H1 (cell line): ENCODE measurements at regions not wholly inside any gene's neighbourhood (a gene's known extent, or its start where the extent isn't known, plus 50 kb on each side); places are given as distances from the start of the nearest gene placed in this dataset.

Experiments
- CTCF ChIA-PET: fragments of 300-600 bp; sonication (Branson Sonifier 250); formaldehyde crosslinking; loops from one replicate; lab custom pipeline; 2021; ENCODE audit not compliant: partially characterized antibody; lab: Charles Lee
- POLR2A ChIA-PET: fragments of 300-600 bp; sonication (Branson Sonifier 250); formaldehyde crosslinking; loops from one replicate; lab custom pipeline; 2021; ENCODE audit warnings: inconsistent platforms; ENCODE audit not compliant: partially characterized antibody; lab: Charles Lee
- DNase-seq, 2 experiments: peaks; one replicate each; pipeline versions ENCODE4 v3.0.0 to v3.0.0-alpha.2; 2010 to 2022; ENCODE audit warnings: low spot score in 2 of 2, low read depth in 1 of 2, mixed read lengths in 1 of 2
- FAIRE-seq: peaks from 2 replicates; lab custom pipeline; 2011; peaks lifted over from hg19 to GRCh38; lab: Jason Lieb, UNC
- H2AFZ ChIP-seq: 2 replicates; pipeline ENCODE4 v1.8.1; 2012; ENCODE audit warnings: low read length, inconsistent platforms
- H2AK5ac ChIP-seq: 2 replicates; pipeline ENCODE4 v1.6.1; 2013; ENCODE audit warnings: low read depth, low read length
- H2BK120ac ChIP-seq: replicated peaks from 2 replicates; pipeline ENCODE3; 2013; ENCODE audit warnings: low read depth, low read length, inconsistent platforms
- H2BK12ac ChIP-seq: 2 replicates; pipeline ENCODE4 v1.6.1; 2013; ENCODE audit warnings: low read depth, low read length
- H2BK15ac ChIP-seq: 2 replicates; pipeline ENCODE4 v1.6.1; 2013; ENCODE audit warnings: low read length
- H2BK20ac ChIP-seq: 2 replicates; pipeline ENCODE4 v1.6.1; 2013; ENCODE audit warnings: low read length
- H2BK5ac ChIP-seq: 2 replicates; pipeline ENCODE4 v1.6.1; 2013; ENCODE audit warnings: low read depth, low read length
- H3K14ac ChIP-seq: 2 replicates; pipeline ENCODE4 v1.6.1; 2013; ENCODE audit warnings: inconsistent platforms; ENCODE audit not compliant: insufficient read length
- H3K18ac ChIP-seq: 2 replicates; pipeline ENCODE4 v1.6.1; 2013; ENCODE audit warnings: low read length; ENCODE audit errors: extremely low read depth
- H3K23ac ChIP-seq: 2 replicates; pipeline ENCODE4 v1.6.1; 2013; ENCODE audit warnings: inconsistent platforms; ENCODE audit not compliant: insufficient read length
- H3K23me2 ChIP-seq: 2 replicates; pipeline ENCODE4 v1.6.1; 2013; ENCODE audit warnings: low read depth, low read length
- H3K27ac ChIP-seq: 2 replicates; pipeline ENCODE4 v1.6.1; 2011; ENCODE audit warnings: low read depth, low read length, inconsistent platforms
- H3K27me3 ChIP-seq, 4 experiments: replicated peaks in 1 of 4; 1 replicate in 1 of 4; 2 replicates in 3 of 4; pipeline versions ENCODE4 v1.6.1 to v1.8.1; 2011 to 2013; ENCODE audit warnings: low read length in 3 of 4, mild to moderate bottlenecking in 3 of 4, inconsistent platforms in 2 of 4, mixed read lengths in 2 of 4, moderate library complexity in 1 of 4; ENCODE audit not compliant: control insufficient read depth in 3 of 4, insufficient read depth in 3 of 4; ENCODE audit errors: extremely low read depth in 1 of 4
- H3K36me3 ChIP-seq, 4 experiments: 2 replicates each; pipeline versions ENCODE4 v1.6.1 to v1.8.1; 2011 to 2013; ENCODE audit warnings: mild to moderate bottlenecking in 4 of 4, low read length in 3 of 4, moderate library complexity in 2 of 4, control low read depth in 1 of 4, inconsistent platforms in 1 of 4; ENCODE audit not compliant: insufficient read depth in 4 of 4, control insufficient read depth in 2 of 4
- H3K4ac ChIP-seq: replicated peaks from 2 replicates; pipeline ENCODE3; 2013; ENCODE audit warnings: low read length, low read depth, mixed read lengths, inconsistent platforms; ENCODE audit not compliant: insufficient read length
- H3K4me1 ChIP-seq, 4 experiments: replicated peaks in 1 of 4; 1 replicate in 1 of 4; 2 replicates in 3 of 4; pipeline versions ENCODE4 v1.6.1 to v1.8.1; 2011 to 2013; ENCODE audit warnings: low read length in 3 of 4, inconsistent platforms in 2 of 4, mixed read lengths in 1 of 4; ENCODE audit not compliant: insufficient read depth in 4 of 4, control insufficient read depth in 3 of 4
- H3K4me2 ChIP-seq, 2 experiments: 2 replicates each; pipeline versions ENCODE4 v1.6.1 to v1.8.1; 2011 to 2013; ENCODE audit warnings: low read depth in 2 of 2, low read length in 2 of 2, control low read depth in 1 of 2, inconsistent platforms in 1 of 2, mild to moderate bottlenecking in 1 of 2; ENCODE audit not compliant: insufficient read depth in 1 of 2
- H3K4me3 ChIP-seq, 4 experiments: fragments of 200-600, 300-600 bp in 1 of 4; sonication (generic), shearing (Covaris generic), sonication (Bioruptor Twin) in 1 of 4; 2 replicates each; pipeline versions ENCODE4 v1.5.1 to v1.8.1; 2011 to 2016; ENCODE audit warnings: low read length in 4 of 4, low read depth in 3 of 4, control low read depth in 2 of 4, inconsistent platforms in 2 of 4, mild to moderate bottlenecking in 2 of 4, mixed read lengths in 1 of 4, moderate library complexity in 1 of 4; ENCODE audit not compliant: insufficient read depth in 2 of 4; ENCODE audit errors: extremely low read depth in 1 of 4
- H3K56ac ChIP-seq: replicated peaks from 2 replicates; pipeline ENCODE3; 2013; ENCODE audit warnings: low read depth, mild to moderate bottlenecking, mixed read lengths, low read length, inconsistent platforms; ENCODE audit not compliant: insufficient read length
- H3K79me1 ChIP-seq: 2 replicates; pipeline ENCODE4 v1.6.1; 2013; ENCODE audit warnings: low read depth, low read length, control low read depth
- H3K79me2 ChIP-seq, 2 experiments: 2 replicates each; pipeline versions ENCODE4 v1.6.1 to v1.8.1; 2012 to 2013; ENCODE audit warnings: low read length in 2 of 2, mild to moderate bottlenecking in 2 of 2, inconsistent platforms in 1 of 2; ENCODE audit not compliant: insufficient read depth in 2 of 2, control insufficient read depth in 1 of 2
- H3K9ac ChIP-seq, 4 experiments: replicated peaks in 1 of 4; 1 replicate in 1 of 4; 2 replicates in 3 of 4; pipeline versions ENCODE4 v1.6.1 to v1.8.1; 2011 to 2013; ENCODE audit warnings: low read depth in 3 of 4, low read length in 3 of 4, control low read depth in 2 of 4, mild to moderate bottlenecking in 2 of 4, moderate library complexity in 2 of 4, inconsistent platforms in 1 of 4; ENCODE audit errors: extremely low read depth in 1 of 4
- H3K9me3 ChIP-seq, 2 experiments: 2 replicates each; pipeline versions ENCODE4 v1.6.1 to v1.8.1; 2012 to 2013; ENCODE audit warnings: mild to moderate bottlenecking in 2 of 2, moderate library complexity in 2 of 2, control low read depth in 1 of 2, inconsistent platforms in 1 of 2, low read depth in 1 of 2, low read length in 1 of 2, mixed read lengths in 1 of 2; ENCODE audit not compliant: insufficient read depth in 2 of 2
- H4K20me1 ChIP-seq, 2 experiments: replicated peaks in 1 of 2; 2 replicates each; pipeline versions ENCODE3 to v1.8.1; 2011 to 2013; ENCODE audit warnings: inconsistent platforms in 2 of 2, low read length in 2 of 2, mild to moderate bottlenecking in 1 of 2; ENCODE audit not compliant: insufficient read depth in 2 of 2, control insufficient read depth in 1 of 2
- H4K5ac ChIP-seq: 2 replicates; pipeline ENCODE4 v1.6.1; 2013; ENCODE audit warnings: low read length, low read depth, mixed read lengths, inconsistent platforms; ENCODE audit not compliant: insufficient read length
- H4K8ac ChIP-seq: 2 replicates; pipeline ENCODE4 v1.8.0; 2013; ENCODE audit warnings: mild to moderate bottlenecking, moderate library complexity, low read length, inconsistent platforms; ENCODE audit not compliant: insufficient read depth; ENCODE audit errors: extremely low read depth
- H4K91ac ChIP-seq: replicated peaks from 2 replicates; pipeline ENCODE3; 2013; ENCODE audit warnings: low read length, mixed read lengths, inconsistent platforms; ENCODE audit not compliant: insufficient read length
- CBX8 ChIP-seq: fragments of 300-800, 300-1000 bp; sonication (generic); IDR thresholded peaks from 2 replicates; pipeline ENCODE4 v1.7.1; 2016; ENCODE audit warnings: low read depth, low read length, borderline replicate concordance
- GTF2F1 ChIP-seq: IDR thresholded peaks from 2 replicates; pipeline ENCODE4 v1.6.1; 2012; ENCODE audit warnings: low read depth, low read length, improper control_type of control experiment, borderline replicate concordance
- HDAC6 ChIP-seq: IDR thresholded peaks from one replicate; pipeline ENCODE4 v1.7.1; 2012; ENCODE audit warnings: low read depth, mild to moderate bottlenecking, inconsistent platforms, low read length, moderate library complexity
- NRF1 ChIP-seq: IDR thresholded peaks from 2 replicates; pipeline ENCODE4 v1.6.1; 2011; ENCODE audit warnings: mild to moderate bottlenecking, low read depth, low read length, improper control_type of control experiment
- PHF8 ChIP-seq: fragments of 200-600 bp; sonication (generic); conservative IDR thresholded peaks from 2 replicates; pipeline ENCODE4 v1.7.1; 2012; ENCODE audit warnings: low read depth, mild to moderate bottlenecking, inconsistent platforms, low read length, moderate library complexity
- SP4 ChIP-seq: IDR thresholded peaks from 2 replicates; pipeline ENCODE4 v1.6.1; 2012; ENCODE audit warnings: low read length, inconsistent platforms
- SUZ12 ChIP-seq: fragments of 200-600 bp; sonication (generic); IDR thresholded peaks from 2 replicates; pipeline ENCODE4 v1.6.1; 2012; ENCODE audit warnings: mild to moderate bottlenecking, inconsistent platforms, low read length, moderate library complexity, mixed read lengths
- WGBS, 2 experiments: shearing (Covaris generic) in 1 of 2; methylation state at CpG; one replicate each; pipeline versions ENCODE4 v1.1.6 to v1.1.7; 2013 to 2015; ENCODE audit warnings: low lambda C conversion rate in 2 of 2, mixed read lengths in 2 of 2, inconsistent platforms in 1 of 2, low coverage in 1 of 2, missing lambda C conversion rate in 1 of 2; ENCODE audit not compliant: insufficient replicate concordance in 2 of 2, insufficient coverage in 1 of 2, insufficient read length in 1 of 2; ENCODE audit errors: extremely low coverage in 1 of 2, missing lambda C conversion rate in 1 of 2; 5-methylcytosine and 5-hydroxymethylcytosine counted together

- no peak overlapping the region for H3K4me2 ChIP-seq
- no peak overlapping the region for H2AK5ac ChIP-seq
- H3K27me3 ChIP-seq, result no peaks in the 10 kb centered on the region
- no peaks in the 10 kb centered on the region for H3K23me2 ChIP-seq
- H2AFZ ChIP-seq, result no peak overlapping the region
- H3K18ac ChIP-seq, result no peak overlapping the region
- no peak overlapping the region for H2BK120ac ChIP-seq
- TF ChIP-seq HDAC6 (no peak), GTF2F1 (no peak), NRF1 (no peak), SP4 (no peak), SUZ12 (no peak), PHF8 (no peak), CBX8 (no peak)
- H4K20me1 ChIP-seq, result no peaks in the 10 kb centered on the region
- no peak overlapping the region for H3K4me3 ChIP-seq
- H2BK20ac ChIP-seq, result no peak overlapping the region
- no peak overlapping the region for H2BK5ac ChIP-seq
- no peak overlapping the region for H3K14ac ChIP-seq
- 88% methylated on average over 2 of the region's 2 CpGs; no CpG with 5 or more reads in 1 of the 2 experiments for WGBS, 2 experiments
- no peak overlapping the region for H3K27ac ChIP-seq
- FAIRE-seq (no peak), DNase-seq (no peak)
- H3K56ac ChIP-seq, result no peak overlapping the region
- ChIA-PET CTCF (interaction anchor here (0.7 to 2.3 kb wide), 4 partner anchors 15 to 361 kb away, joined by 3 to 7 read pairs (median 3); no protein-coding TSS in a partner anchor), POLR2A (no interaction called here)
- H3K36me3 ChIP-seq, result no peaks in the 10 kb centered on the region
- no peak overlapping the region for H2BK15ac ChIP-seq
- H4K91ac ChIP-seq, result no peak overlapping the region
- H4K8ac ChIP-seq, result no peak overlapping the region
- H3K4ac ChIP-seq, result no peak overlapping the region
- no peaks in the 10 kb centered on the region for H3K4me1 ChIP-seq
- H3K79me1 ChIP-seq, result no peaks in the 10 kb centered on the region
- no peak overlapping the region for H3K23ac ChIP-seq
- H3K79me2 ChIP-seq, result no peaks in the 10 kb centered on the region
- H2BK12ac ChIP-seq, result no peak overlapping the region
- no peak overlapping the region for H4K5ac ChIP-seq
- H3K9ac ChIP-seq, result no peak overlapping the region
- peaks cover 4 to 6% of the 10 kb centered on the region in 2 experiments; a peak in 2 of 4 replicates for H3K9me3 ChIP-seq
Observed at GRCh38 chr11:129710423-129710822, 105.2 kb upstream of the TMEM45B start.
